ENCODE measurements at regions not wholly inside any gene's neighbourhood (a gene's known extent, or its start where the extent isn't known, plus 50 kb on each side); places are given as distances from the start of the nearest gene placed in this dataset.

GRCh38 chr5:125776656-125777139, 646.5 kb upstream of the GRAMD2B start:
- no peak overlapping the region for H3K4me2 ChIP-seq
- POLR2A ChIA-PET: no interaction called here

GRCh38 chr5:125778791-125779190, 644.4 kb upstream of the GRAMD2B start:
- H3K4me3 ChIP-seq: no peak overlapping the region
- CTCF ChIA-PET: no interaction called here
- no peak for DNase-seq (ENCODE audit: low read depth in 1 of 2, low spot score in 1 of 2)
- no peak overlapping the region for H3K27ac ChIP-seq
- 24% methylated on average over 4 of the region's 4 CpGs for WGBS (ENCODE audit: missing lambda C conversion rate)
- ATAC-seq: no peak
- no peak overlapping the region for H3K4me2 ChIP-seq
- no peak for FAIRE-seq
- no peaks in the 10 kb centered on the region for H3K9me3 ChIP-seq
- TF ChIP-seq CBX2 (IDR thresholded peaks at IDR 0.05; ENCODE audit: borderline replicate concordance, low read depth) (no peak), CHD4 (IDR thresholded peaks at IDR 0.05; ENCODE audit: borderline replicate concordance) (no peak), FOSL2 (IDR thresholded peaks at IDR 0.05) (no peak), FOSL2 (CRISPR knock-in tag; IDR thresholded peaks at IDR 0.05) (no peak), JUN (IDR thresholded peaks at IDR 0.05) (no peak), PBX3 (IDR thresholded peaks at IDR 0.05) (no peak), NPAS2 (CRISPR knock-in tag; IDR thresholded peaks at IDR 0.05; ENCODE audit: borderline replicate concordance) (no peak), KDM1A (IDR thresholded peaks at IDR 0.05; ENCODE audit: low read depth) (no peak), REST (IDR thresholded peaks at IDR 0.05) (no peak), HOXB5 (CRISPR knock-in tag; IDR thresholded peaks at IDR 0.05) (no peak), CTCF (IDR thresholded peaks at IDR 0.05) (no peak)
- no peaks in the 10 kb centered on the region for H3K4me1 ChIP-seq
- POLR2A ChIA-PET: no interaction called here

More at GRCh38 chr5:125776656-125777139, 646.5 kb upstream of the GRAMD2B start:
- DNase-seq (ENCODE audit: low read depth in 1 of 2, low spot score in 1 of 2) (no peak), FAIRE-seq (no peak), ATAC-seq (no peak)
- TF ChIP-seq CTCF (IDR thresholded peaks at IDR 0.05): no peak
- no peak for TF ChIP-seq HMGXB4 (CRISPR knock-in tag; IDR thresholded peaks at IDR 0.05; ENCODE audit: borderline replicate concordance)
- TF ChIP-seq HES2 (IDR thresholded peaks at IDR 0.05): no peak
- TF ChIP-seq JUNB (IDR thresholded peaks at IDR 0.05): no peak
- TF ChIP-seq MYC (IDR thresholded peaks at IDR 0.05; ENCODE audit: borderline replicate concordance, low read length): no peak
- TF ChIP-seq CHD2 (IDR thresholded peaks at IDR 0.05; ENCODE audit: low read length, partially characterized antibody): no peak
- no peak for TF ChIP-seq TFCP2L1 (CRISPR knock-in tag; IDR thresholded peaks at IDR 0.05)
- 15% methylated on average over 3 of the region's 3 CpGs for WGBS (ENCODE audit: missing lambda C conversion rate)
- Histone ChIP-seq H3K9me3 (no peaks in the 10 kb centered on the region), H3K27ac (no peak overlapping the region), H3K4me1 (no peaks in the 10 kb centered on the region), H3K4me3 (no peak overlapping the region)
- CTCF ChIA-PET: interaction anchor here (1.1 kb wide), 1 partner anchor 24 kb away, joined by 3 read pairs; no protein-coding TSS in a partner anchor
